Skeletal muscle tissue (tissue), 4 donors: ENCODE measurements at regions not wholly inside any gene's neighbourhood (a gene's known extent, or its start where the extent isn't known, plus 50 kb on each side); places are given as distances from the start of the nearest gene placed in this dataset. TPM values are rescaled to one million over a fixed set of nuclear protein-coding genes. Genes with fewer than 3 reads are reported as not detected.

ENCODE experiments used
- H3K27ac ChIP-seq: one replicate; pipeline ENCODE4 v1.7.0; 2013; ENCODE audit warnings: mild to moderate bottlenecking, low read depth, low read length, inconsistent platforms
- H3K27me3 ChIP-seq, 3 donors: one replicate each; pipeline ENCODE4 v1.7.0; 2013; ENCODE audit warnings: low read length in 3 of 3; ENCODE audit not compliant: control insufficient read depth in 3 of 3, insufficient read depth in 3 of 3
- H3K36me3 ChIP-seq, 3 donors: one replicate each; pipeline ENCODE4 v1.7.0; 2013; ENCODE audit warnings: low read length in 3 of 3; ENCODE audit not compliant: control insufficient read depth in 3 of 3, insufficient read depth in 3 of 3
- H3K4me1 ChIP-seq, 3 donors: one replicate each; pipeline ENCODE4 v1.7.0; 2013; ENCODE audit warnings: low read length in 3 of 3, mild to moderate bottlenecking in 3 of 3; ENCODE audit not compliant: control insufficient read depth in 3 of 3, insufficient read depth in 3 of 3
- H3K4me3 ChIP-seq, 3 donors: one replicate each; pipeline ENCODE4 v1.7.0; 2013; ENCODE audit warnings: low read length in 3 of 3
- H3K9ac ChIP-seq, 3 donors: one replicate each; pipeline ENCODE4 v1.7.0; 2013; ENCODE audit warnings: low read length in 3 of 3, mild to moderate bottlenecking in 3 of 3, moderate library complexity in 2 of 3, low read depth in 1 of 3
- H3K9me3 ChIP-seq, 3 donors: one replicate each; pipeline ENCODE4 v1.7.0; 2013; ENCODE audit warnings: low read length in 3 of 3; ENCODE audit not compliant: control insufficient read depth in 3 of 3
- small RNA-seq: library from RNA; depleted of rRNA; stranded (forward); fragments of <200 nt; gene quantifications from one replicate; pipeline ENCODE3, GENCODE V24; 2014
- donor health status: Osteomylitis.

DNA sequence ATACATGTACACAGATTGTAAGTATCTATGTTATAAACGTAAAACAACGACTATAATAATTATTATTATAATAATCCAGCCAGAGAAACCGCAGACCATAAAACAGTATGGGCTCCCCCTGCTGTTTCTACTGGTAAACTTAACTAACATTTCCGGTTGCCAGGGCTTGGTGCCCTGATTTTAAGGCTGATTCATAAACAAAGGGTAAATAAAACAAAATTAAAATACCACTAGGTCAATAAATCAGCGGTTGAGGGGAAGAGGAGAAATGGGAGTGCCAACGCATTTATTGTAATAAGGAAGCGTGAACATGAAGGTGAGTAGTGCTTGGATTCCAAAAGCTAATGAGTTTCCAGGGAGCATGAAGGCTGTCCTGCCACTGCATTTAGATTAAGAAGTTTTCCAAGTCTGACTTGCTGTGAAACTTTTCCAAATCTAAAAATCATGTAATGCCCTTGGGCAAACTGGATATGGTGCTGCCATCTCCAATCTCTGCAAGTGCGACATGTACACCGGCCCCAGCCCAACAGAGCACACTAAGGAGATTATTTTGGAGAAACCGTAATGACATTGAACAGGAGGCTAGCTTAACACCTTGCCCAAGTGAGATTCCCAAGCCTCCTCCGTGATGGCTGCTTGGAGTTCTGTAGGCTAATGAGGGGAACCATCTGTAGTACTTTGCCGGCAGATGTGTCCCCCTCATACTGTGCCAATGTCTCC, 50.7 kb upstream of the HNRNPA3 start:
- no peaks in the 10 kb centered on the region for H3K36me3 ChIP-seq
- H3K9ac ChIP-seq: peak overlapping the region in 2 of 3 donors; percentile 20 to 35
- peaks cover 10 to 23% (median 21%) of the 10 kb centered on the region in 3 donors for H3K4me1 ChIP-seq
- no peaks in the 10 kb centered on the region for H3K9me3 ChIP-seq
- peak overlapping the region in 2 of 3 donors; percentile 42 to 66 for H3K4me3 ChIP-seq
- no peaks in the 10 kb centered on the region for H3K27me3 ChIP-seq
- no peak overlapping the region for H3K27ac ChIP-seq

Small RNA genes lying in the stretch of these regions (small RNA-seq; reads per million reads assigned to genes)
- gene RNA5SP112: not detected
- not detected for gene RNU6-187P
- not detected for gene RNU6ATAC14P
